HepG2 (cell line): ENCODE measurements at regions not wholly inside any gene's neighbourhood (a gene's known extent, or its start where the extent isn't known, plus 50 kb on each side); places are given as distances from the start of the nearest gene placed in this dataset.

ENCODE experiments used
- CBFB ChIP-seq: sonication (generic); formaldehyde crosslinking; IDR thresholded peaks from 2 replicates; pipeline ENCODE4 v1.4.0; 2020; ENCODE audit warnings: missing genetic modification reagents
- FOSL1 ChIP-seq: sonication (generic); formaldehyde crosslinking; IDR thresholded peaks from 2 replicates; pipeline ENCODE4 v1.9.0; 2021; ENCODE audit warnings: missing genetic modification reagents, borderline replicate concordance
- FOXM1 ChIP-seq: sonication (generic); formaldehyde crosslinking; IDR thresholded peaks from 2 replicates; pipeline ENCODE4 v1.5.0; 2020; ENCODE audit warnings: missing genetic modification reagents
- GTF2F1 ChIP-seq: fragments of 150-350 bp; IDR thresholded peaks from 2 replicates; pipeline ENCODE4 v1.6.1; 2014; ENCODE audit warnings: low read length
- HHEX ChIP-seq: IDR thresholded peaks from 2 replicates; pipeline ENCODE4 v1.6.1; 2016; ENCODE audit warnings: control low read depth
- MIER2 ChIP-seq: IDR thresholded peaks from 2 replicates; pipeline ENCODE4 v1.6.1; 2016; ENCODE audit warnings: missing biosample characterization, missing genetic modification reagents
- ZNF232 ChIP-seq: sonication (generic); formaldehyde crosslinking; IDR thresholded peaks from 2 replicates; pipeline ENCODE4 v1.4.0; 2020; ENCODE audit warnings: missing genetic modification reagents, borderline replicate concordance
- ZNF496 ChIP-seq: sonication (generic); formaldehyde crosslinking; IDR thresholded peaks from 2 replicates; pipeline ENCODE4 v1.8.1; 2023; ENCODE audit warnings: mild to moderate bottlenecking, moderate library complexity, missing genetic modification reagents; ENCODE audit not compliant: insufficient replicate concordance
- TF ChIP-seq, protein P1 (sequence below): sonication (generic); formaldehyde crosslinking; IDR thresholded peaks from 2 replicates; pipeline ENCODE4 v1.5.0; 2020; ENCODE audit warnings: mild to moderate bottlenecking, missing genetic modification reagents, borderline replicate concordance
- TF ChIP-seq, protein P2 (sequence below): sonication (generic); formaldehyde crosslinking; IDR thresholded peaks from 2 replicates; pipeline ENCODE4 v1.5.0; 2020; ENCODE audit warnings: missing genetic modification reagents

DNA sequence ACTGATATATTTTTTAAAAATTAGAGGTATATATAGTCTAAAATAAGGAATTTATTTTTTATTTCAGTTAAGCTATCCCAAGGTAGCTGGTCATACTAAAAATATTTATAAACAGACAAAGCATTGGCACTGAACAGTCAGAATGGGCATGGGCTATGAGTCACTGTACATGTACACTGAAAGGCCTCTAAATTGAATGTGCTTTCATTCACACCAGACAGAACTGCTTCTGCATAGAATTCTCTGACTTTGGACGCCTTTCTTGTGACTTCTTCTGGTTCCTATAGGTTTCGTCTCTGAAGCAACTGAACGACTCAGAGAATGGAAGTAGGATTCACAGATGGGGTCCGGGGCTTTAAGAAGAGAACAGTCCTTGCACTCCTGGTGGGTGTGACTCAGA lies 394.8 kb upstream of the MEF2C start:
- TF ChIP-seq, protein P1, sequence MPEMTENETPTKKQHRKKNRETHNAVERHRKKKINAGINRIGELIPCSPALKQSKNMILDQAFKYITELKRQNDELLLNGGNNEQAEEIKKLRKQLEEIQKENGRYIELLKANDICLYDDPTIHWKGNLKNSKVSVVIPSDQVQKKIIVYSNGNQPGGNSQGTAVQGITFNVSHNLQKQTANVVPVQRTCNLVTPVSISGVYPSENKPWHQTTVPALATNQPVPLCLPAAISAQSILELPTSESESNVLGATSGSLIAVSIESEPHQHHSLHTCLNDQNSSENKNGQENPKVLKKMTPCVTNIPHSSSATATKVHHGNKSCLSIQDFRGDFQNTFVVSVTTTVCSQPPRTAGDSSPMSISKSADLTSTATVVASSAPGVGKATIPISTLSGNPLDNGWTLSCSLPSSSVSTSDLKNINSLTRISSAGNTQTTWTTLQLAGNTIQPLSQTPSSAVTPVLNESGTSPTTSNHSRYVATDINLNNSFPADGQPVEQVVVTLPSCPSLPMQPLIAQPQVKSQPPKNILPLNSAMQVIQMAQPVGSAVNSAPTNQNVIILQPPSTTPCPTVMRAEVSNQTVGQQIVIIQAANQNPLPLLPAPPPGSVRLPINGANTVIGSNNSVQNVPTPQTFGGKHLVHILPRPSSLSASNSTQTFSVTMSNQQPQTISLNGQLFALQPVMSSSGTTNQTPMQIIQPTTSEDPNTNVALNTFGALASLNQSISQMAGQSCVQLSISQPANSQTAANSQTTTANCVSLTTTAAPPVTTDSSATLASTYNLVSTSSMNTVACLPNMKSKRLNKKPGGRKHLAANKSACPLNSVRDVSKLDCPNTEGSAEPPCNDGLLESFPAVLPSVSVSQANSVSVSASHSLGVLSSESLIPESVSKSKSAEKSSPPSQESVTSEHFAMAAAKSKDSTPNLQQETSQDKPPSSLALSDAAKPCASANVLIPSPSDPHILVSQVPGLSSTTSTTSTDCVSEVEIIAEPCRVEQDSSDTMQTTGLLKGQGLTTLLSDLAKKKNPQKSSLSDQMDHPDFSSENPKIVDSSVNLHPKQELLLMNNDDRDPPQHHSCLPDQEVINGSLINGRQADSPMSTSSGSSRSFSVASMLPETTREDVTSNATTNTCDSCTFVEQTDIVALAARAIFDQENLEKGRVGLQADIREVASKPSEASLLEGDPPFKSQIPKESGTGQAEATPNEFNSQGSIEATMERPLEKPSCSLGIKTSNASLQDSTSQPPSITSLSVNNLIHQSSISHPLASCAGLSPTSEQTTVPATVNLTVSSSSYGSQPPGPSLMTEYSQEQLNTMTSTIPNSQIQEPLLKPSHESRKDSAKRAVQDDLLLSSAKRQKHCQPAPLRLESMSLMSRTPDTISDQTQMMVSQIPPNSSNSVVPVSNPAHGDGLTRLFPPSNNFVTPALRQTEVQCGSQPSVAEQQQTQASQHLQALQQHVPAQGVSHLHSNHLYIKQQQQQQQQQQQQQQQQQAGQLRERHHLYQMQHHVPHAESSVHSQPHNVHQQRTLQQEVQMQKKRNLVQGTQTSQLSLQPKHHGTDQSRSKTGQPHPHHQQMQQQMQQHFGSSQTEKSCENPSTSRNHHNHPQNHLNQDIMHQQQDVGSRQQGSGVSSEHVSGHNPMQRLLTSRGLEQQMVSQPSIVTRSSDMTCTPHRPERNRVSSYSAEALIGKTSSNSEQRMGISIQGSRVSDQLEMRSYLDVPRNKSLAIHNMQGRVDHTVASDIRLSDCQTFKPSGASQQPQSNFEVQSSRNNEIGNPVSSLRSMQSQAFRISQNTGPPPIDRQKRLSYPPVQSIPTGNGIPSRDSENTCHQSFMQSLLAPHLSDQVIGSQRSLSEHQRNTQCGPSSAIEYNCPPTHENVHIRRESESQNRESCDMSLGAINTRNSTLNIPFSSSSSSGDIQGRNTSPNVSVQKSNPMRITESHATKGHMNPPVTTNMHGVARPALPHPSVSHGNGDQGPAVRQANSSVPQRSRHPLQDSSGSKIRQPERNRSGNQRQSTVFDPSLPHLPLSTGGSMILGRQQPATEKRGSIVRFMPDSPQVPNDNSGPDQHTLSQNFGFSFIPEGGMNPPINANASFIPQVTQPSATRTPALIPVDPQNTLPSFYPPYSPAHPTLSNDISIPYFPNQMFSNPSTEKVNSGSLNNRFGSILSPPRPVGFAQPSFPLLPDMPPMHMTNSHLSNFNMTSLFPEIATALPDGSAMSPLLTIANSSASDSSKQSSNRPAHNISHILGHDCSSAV (CRISPR knock-in tag): no peak
- TF ChIP-seq ZNF232 (CRISPR knock-in tag) (no peak), MIER2 (no peak), GTF2F1 (no peak), HHEX (no peak), CBFB (CRISPR knock-in tag) (no peak), FOXM1 (CRISPR knock-in tag) (no peak), ZNF496 (no peak), FOSL1 (CRISPR knock-in tag) (no peak)
- TF ChIP-seq, protein P2, sequence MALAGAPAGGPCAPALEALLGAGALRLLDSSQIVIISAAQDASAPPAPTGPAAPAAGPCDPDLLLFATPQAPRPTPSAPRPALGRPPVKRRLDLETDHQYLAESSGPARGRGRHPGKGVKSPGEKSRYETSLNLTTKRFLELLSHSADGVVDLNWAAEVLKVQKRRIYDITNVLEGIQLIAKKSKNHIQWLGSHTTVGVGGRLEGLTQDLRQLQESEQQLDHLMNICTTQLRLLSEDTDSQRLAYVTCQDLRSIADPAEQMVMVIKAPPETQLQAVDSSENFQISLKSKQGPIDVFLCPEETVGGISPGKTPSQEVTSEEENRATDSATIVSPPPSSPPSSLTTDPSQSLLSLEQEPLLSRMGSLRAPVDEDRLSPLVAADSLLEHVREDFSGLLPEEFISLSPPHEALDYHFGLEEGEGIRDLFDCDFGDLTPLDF: no peak
